Spinal cord (tissue), 9 donors: ENCODE measurements at regions not wholly inside any gene's neighbourhood (a gene's known extent, or its start where the extent isn't known, plus 50 kb on each side); places are given as distances from the start of the nearest gene placed in this dataset.
A peak's percentile ranks its signal among the peaks of the same experiment; 100 is the strongest.

Experiments used
- DNase-seq, 6 donors: peaks; one replicate each; pipeline versions ENCODE4 v3.0.0 to v3.0.0-alpha.2; 2013 to 2015; ENCODE audit warnings: low spot score in 6 of 6, low read depth in 4 of 6
- H3K27ac ChIP-seq: one replicate; pipeline ENCODE4 v1.5.1; 2013; ENCODE audit warnings: low read depth, low read length, control low read depth
- H3K27me3 ChIP-seq: one replicate; pipeline ENCODE4 v1.6.1; 2013; ENCODE audit warnings: low read length; ENCODE audit not compliant: control insufficient read depth, insufficient read depth
- H3K36me3 ChIP-seq: one replicate; pipeline ENCODE4 v1.6.1; 2013; ENCODE audit warnings: low read length; ENCODE audit not compliant: control insufficient read depth, insufficient read depth
- H3K4me1 ChIP-seq: one replicate; pipeline ENCODE4 v1.6.1; 2013; ENCODE audit warnings: low read length; ENCODE audit not compliant: control insufficient read depth, insufficient read depth
- H3K4me3 ChIP-seq: one replicate; pipeline ENCODE4 v1.5.1; 2013; ENCODE audit warnings: low read depth, low read length, control low read depth
- H3K9me3 ChIP-seq: one replicate; pipeline ENCODE4 v1.6.1; 2013; ENCODE audit warnings: low read length; ENCODE audit not compliant: control insufficient read depth, insufficient read depth
- WGBS: methylation state at CpG from one replicate; pipeline ENCODE4 v1.1.5; 2013; ENCODE audit warnings: missing lambda C conversion rate; ENCODE audit not compliant: insufficient coverage; 5-methylcytosine and 5-hydroxymethylcytosine counted together
- donor health status: healthy.

- DNase-seq, result no peak
- H3K4me3 ChIP-seq, result no peak overlapping the region
- H3K27me3 ChIP-seq, result peaks cover 2% of the 10 kb centered on the region
- H3K36me3 ChIP-seq, result no peaks in the 10 kb centered on the region
- H3K27ac ChIP-seq, result no peak overlapping the region
- no peaks in the 10 kb centered on the region for H3K9me3 ChIP-seq
- WGBS, result 81% methylated on average over 6 of the region's 10 CpGs
- peaks cover 5% of the 10 kb centered on the region for H3K4me1 ChIP-seq
Measured at GRCh38 chr22:48982321-48982905, 845.3 kb downstream of the BRD1 start.

- peak in 2 of 6 donors; percentile 6 to 50 for DNase-seq
- peaks cover 2% of the 10 kb centered on the region for H3K27me3 ChIP-seq
- 54% methylated on average over 18 of the region's 20 CpGs for WGBS
- H3K9me3 ChIP-seq, result no peaks in the 10 kb centered on the region
- no peak overlapping the region for H3K4me3 ChIP-seq
- no peaks in the 10 kb centered on the region for H3K36me3 ChIP-seq
- H3K27ac ChIP-seq, result no peak overlapping the region
- peaks cover 14% of the 10 kb centered on the region for H3K4me1 ChIP-seq
Measured at GRCh38 chr22:48981371-48982061, 846.2 kb downstream of the BRD1 start.

GRCh38 chr22:48980918-48981317 lies 846.8 kb downstream of the BRD1 start:
- Histone ChIP-seq H3K27me3 (peaks cover 2% of the 10 kb centered on the region), H3K4me3 (no peak overlapping the region), H3K27ac (no peak overlapping the region), H3K36me3 (no peaks in the 10 kb centered on the region), H3K4me1 (peaks cover 18% of the 10 kb centered on the region), H3K9me3 (no peaks in the 10 kb centered on the region)
- 67% methylated on average over 7 of the region's 10 CpGs for WGBS
- DNase-seq, result peak in 1 of 6 donors; percentile 36

- Histone ChIP-seq H3K27me3 (peaks cover 2% of the 10 kb centered on the region), H3K4me1 (peaks cover 20% of the 10 kb centered on the region), H3K4me3 (no peak overlapping the region), H3K36me3 (no peaks in the 10 kb centered on the region), H3K27ac (no peak overlapping the region), H3K9me3 (no peaks in the 10 kb centered on the region)
- DNase-seq, result no peak
- WGBS, result 79% methylated on average over 10 of the region's 14 CpGs
Measured at GRCh38 chr22:48980409-48980808, 847.3 kb downstream of the BRD1 start.

- H3K36me3 ChIP-seq, result no peaks in the 10 kb centered on the region
- peaks cover 29% of the 10 kb centered on the region for H3K4me1 ChIP-seq
- DNase-seq, result peak in 2 of 6 donors; percentile 18 to 27
- no peaks in the 10 kb centered on the region for H3K9me3 ChIP-seq
- no peak overlapping the region for H3K27ac ChIP-seq
- WGBS, result 100% methylated on average over 1 of the region's 4 CpGs
- peaks cover 2% of the 10 kb centered on the region for H3K27me3 ChIP-seq
- no peak overlapping the region for H3K4me3 ChIP-seq
Measured at GRCh38 chr22:48979482-48979881, 848.2 kb downstream of the BRD1 start.

- DNase-seq, result no peak
- peaks cover 2% of the 10 kb centered on the region for H3K27me3 ChIP-seq
- 82% methylated on average over 15 of the region's 20 CpGs for WGBS
Measured at GRCh38 chr22:48976556-48977535, 850.8 kb downstream of the BRD1 start.

GRCh38 chr22:48975886-48976285 lies 851.8 kb downstream of the BRD1 start:
- H3K9me3 ChIP-seq, result no peaks in the 10 kb centered on the region
- no CpG with 5 or more reads among the region's 3 CpGs for WGBS
- H3K27ac ChIP-seq, result no peak overlapping the region
- peaks cover 2% of the 10 kb centered on the region for H3K27me3 ChIP-seq
- H3K36me3 ChIP-seq, result no peaks in the 10 kb centered on the region
- H3K4me3 ChIP-seq, result no peak overlapping the region
- peak in 3 of 6 donors; percentile 24 to 91 (median 32) for DNase-seq
- peaks cover 35% of the 10 kb centered on the region for H3K4me1 ChIP-seq

More at GRCh38 chr22:48976556-48977535, 850.8 kb downstream of the BRD1 start:
- Histone ChIP-seq H3K4me1 (peaks cover 38% of the 10 kb centered on the region), H3K36me3 (no peaks in the 10 kb centered on the region), H3K27ac (no peak overlapping the region), H3K9me3 (no peaks in the 10 kb centered on the region), H3K4me3 (no peak overlapping the region)

GRCh38 chr22:48975316-48975741 lies 852.3 kb downstream of the BRD1 start:
- H3K4me3 ChIP-seq, result no peak overlapping the region
- peaks cover 2% of the 10 kb centered on the region for H3K27me3 ChIP-seq
- peak in 1 of 6 donors; percentile 22 for DNase-seq

GRCh38 chr22:48974443-48975315 lies 853.0 kb downstream of the BRD1 start:
- no peaks in the 10 kb centered on the region for H3K9me3 ChIP-seq
- no peak overlapping the region for H3K27ac ChIP-seq
- DNase-seq, result no peak
- H3K4me1 ChIP-seq, result peaks cover 33% of the 10 kb centered on the region
- 58% methylated on average over 12 of the region's 13 CpGs for WGBS
- H3K36me3 ChIP-seq, result no peaks in the 10 kb centered on the region
- H3K4me3 ChIP-seq, result no peak overlapping the region
- peaks cover 2% of the 10 kb centered on the region for H3K27me3 ChIP-seq

More at GRCh38 chr22:48975316-48975741, 852.3 kb downstream of the BRD1 start:
- Histone ChIP-seq H3K9me3 (no peaks in the 10 kb centered on the region), H3K4me1 (peaks cover 33% of the 10 kb centered on the region), H3K27ac (no peak overlapping the region), H3K36me3 (no peaks in the 10 kb centered on the region)
- WGBS, result 58% methylated on average over 13 of the region's 13 CpGs
